Activated naive CD8-positive, alpha-beta T cell treated with anti-CD3 and anti-CD28 coated beads, Interleukin-2, amount 50 U/mL, for 16 hours (primary cell): ENCODE measurements at regions not wholly inside any gene's neighbourhood (a gene's known extent, or its start where the extent isn't known, plus 50 kb on each side); places are given as distances from the start of the nearest gene placed in this dataset.
"Not testable (repeated sequence)": the region's sequence is repeated elsewhere in the genome, so short reads cannot be mapped to it uniquely, and the experiment has no call there.

ENCODE experiments used
- DNase-seq: peaks from one replicate; pipeline ENCODE4 v3.0.0-alpha.2; 2020; ENCODE audit warnings: low read depth, low spot score

GRCh38 chr10:130932326-130933007 is 379.1 kb downstream of the TCERG1L start:
- DNase-seq, result no peak

- DNase-seq, result no peak
These were observed 378.5 kb downstream of the TCERG1L start for GRCh38 chr10:130933008-130933390.

GRCh38 chr10:130934293-130935127 is 377.0 kb downstream of the TCERG1L start:
- no peak for DNase-seq

- no peak for DNase-seq
These were observed 376.4 kb downstream of the TCERG1L start for GRCh38 chr10:130935128-130935439.

- no peak for DNase-seq
These were observed 375.5 kb downstream of the TCERG1L start for GRCh38 chr10:130935897-130936550.

- DNase-seq, result no peak
These were observed 374.7 kb downstream of the TCERG1L start for GRCh38 chr10:130936851-130937250.

- no peak for DNase-seq
These were observed 373.5 kb downstream of the TCERG1L start for GRCh38 chr10:130938051-130938450.

- not testable (repeated sequence) for DNase-seq
These were observed 372.6 kb downstream of the TCERG1L start for GRCh38 chr10:130938891-130939290.

- no peak for DNase-seq
These were observed 369.6 kb downstream of the TCERG1L start for GRCh38 chr10:130941886-130942285.

GRCh38 chr10:130952086-130952485 is 359.4 kb downstream of the TCERG1L start:
- no peak for DNase-seq

- no peak for DNase-seq
These were observed 357.1 kb downstream of the TCERG1L start for GRCh38 chr10:130954326-130954905.

GRCh38 chr10:130956251-130956650 is 355.3 kb downstream of the TCERG1L start:
- DNase-seq, result no peak

- DNase-seq, result no peak
These were observed 354.1 kb downstream of the TCERG1L start for GRCh38 chr10:130957423-130957822.

GRCh38 chr10:130958003-130958402 is 353.5 kb downstream of the TCERG1L start:
- no peak for DNase-seq

- no peak for DNase-seq
These were observed 352.4 kb downstream of the TCERG1L start for GRCh38 chr10:130958981-130959751.

GRCh38 chr10:130959752-130960195 is 351.7 kb downstream of the TCERG1L start:
- DNase-seq, result no peak

GRCh38 chr10:130960531-130960930 is 351.0 kb downstream of the TCERG1L start:
- no peak for DNase-seq

- no peak for DNase-seq
These were observed 349.8 kb downstream of the TCERG1L start for GRCh38 chr10:130961506-130962239.

- DNase-seq, result no peak
These were observed 349.1 kb downstream of the TCERG1L start for GRCh38 chr10:130962240-130963051.

GRCh38 chr10:130963052-130963393 is 348.5 kb downstream of the TCERG1L start:
- DNase-seq, result no peak
